ENCODE measurements at regions not wholly inside any gene's neighbourhood (a gene's known extent, or its start where the extent isn't known, plus 50 kb on each side); places are given as distances from the start of the nearest gene placed in this dataset.

- in situ Hi-C loops (cut with MboI) (no loop called here), intact Hi-C loops (cut with micrococcal nuclease; ENCODE audit: unreplicated experiment) (no loop called here)
- H3K4me1 ChIP-seq (ENCODE audit: control insufficient read depth, insufficient read depth, low read length) = no peaks in the 10 kb centered on the region
- H3K36me3 ChIP-seq (ENCODE audit: control insufficient read depth in 2 of 2, insufficient read depth in 2 of 2, low read length in 1 of 2) = no peaks in the 10 kb centered on the region
- H3K79me2 ChIP-seq (ENCODE audit: control insufficient read depth, insufficient read depth, low read length) = no peaks in the 10 kb centered on the region
- TF ChIP-seq CEBPZ (IDR thresholded peaks at IDR 0.05; ENCODE audit: low read depth, low read length) = no peak
- TF ChIP-seq FOS (IDR thresholded peaks at IDR 0.05; ENCODE audit: borderline replicate concordance, extremely low read depth, insufficient read length) = no peak
- TF ChIP-seq SKIL (IDR thresholded peaks at IDR 0.05; ENCODE audit: low read depth, poor library complexity, severe bottlenecking) = no peak
- no peak for TF ChIP-seq E4F1 (IDR thresholded peaks at IDR 0.05; ENCODE audit: borderline replicate concordance, partially characterized antibody)
- TF ChIP-seq NR2C1 (IDR thresholded peaks at IDR 0.05) = no peak
- no peak for TF ChIP-seq HCFC1 (IDR thresholded peaks at IDR 0.05; ENCODE audit: low read length)
- TF ChIP-seq STAT1 (conservative IDR thresholded peaks at IDR 0.05) = no peak
- no peak for TF ChIP-seq MAX (IDR thresholded peaks at IDR 0.05; ENCODE audit: low read depth, low read length)
- TF ChIP-seq ZNF622 (IDR thresholded peaks at IDR 0.05) = no peak
- TF ChIP-seq NR2F1 (conservative IDR thresholded peaks at IDR 0.05) = no peak
- no peak for TF ChIP-seq USF1 (IDR thresholded peaks at IDR 0.05; ENCODE audit: borderline replicate concordance, extremely low read length, insufficient read depth, low read depth, low read length)
- TF ChIP-seq SIX5 (IDR thresholded peaks at IDR 0.05; ENCODE audit: low read depth, low read length, severe bottlenecking) = no peak
- no peak for TF ChIP-seq POU2F2 (IDR thresholded peaks at IDR 0.05; ENCODE audit: borderline replicate concordance, low read depth, low read length)
- H3K9ac ChIP-seq (ENCODE audit: control insufficient read depth, insufficient read depth, low read length) = no peak overlapping the region
- FAIRE-seq = no peak
- ChIA-PET POLR2A (no interaction called here), RAD21 (ENCODE audit: unreplicated experiment) (no interaction called here), SMC1A (ENCODE audit: uncharacterized antibody, unreplicated experiment) (no interaction called here), CTCF (no interaction called here)
- no peaks in the 10 kb centered on the region; the same call in 2 of the 3 replicates for H3K9me3 ChIP-seq (replicated peaks; ENCODE audit: control insufficient read depth, insufficient read depth, low read length)
- H2AFZ ChIP-seq (ENCODE audit: control insufficient read depth, low read depth, low read length) = no peak overlapping the region
- BruUV-seq (replicated peaks) = no TSS peak
- no peak for DNase-seq (ENCODE audit: low read depth, low spot score)
- H3K4me2 ChIP-seq (ENCODE audit: control insufficient read depth, insufficient read depth) = no peak overlapping the region
- no peak overlapping the region for H3K27ac ChIP-seq (ENCODE audit: control insufficient read depth, insufficient read depth)
- ATAC-seq = no peak
- WGBS (ENCODE audit: insufficient coverage, insufficient replicate concordance, low lambda C conversion rate, missing lambda C conversion rate) = 11% methylated on average over 5 of the region's 5 CpGs
- no peaks in the 10 kb centered on the region for H4K20me1 ChIP-seq (ENCODE audit: control insufficient read depth, insufficient read depth)
- no peak overlapping the region for H3K4me3 ChIP-seq
- no peaks in the 10 kb centered on the region; a peak in 2 of 4 replicates for H3K27me3 ChIP-seq (replicated peaks in 1 of 2; ENCODE audit: control insufficient read depth in 2 of 2, insufficient read depth in 2 of 2, low read length in 1 of 2)
Observed at GRCh38 chr11:93917673-93918072, 67.3 kb upstream of the VSTM5 start.

Measured in GM12878 (cell line).